ENCODE measurements at regions not wholly inside any gene's neighbourhood (a gene's known extent, or its start where the extent isn't known, plus 50 kb on each side); places are given as distances from the start of the nearest gene placed in this dataset.

DNA sequence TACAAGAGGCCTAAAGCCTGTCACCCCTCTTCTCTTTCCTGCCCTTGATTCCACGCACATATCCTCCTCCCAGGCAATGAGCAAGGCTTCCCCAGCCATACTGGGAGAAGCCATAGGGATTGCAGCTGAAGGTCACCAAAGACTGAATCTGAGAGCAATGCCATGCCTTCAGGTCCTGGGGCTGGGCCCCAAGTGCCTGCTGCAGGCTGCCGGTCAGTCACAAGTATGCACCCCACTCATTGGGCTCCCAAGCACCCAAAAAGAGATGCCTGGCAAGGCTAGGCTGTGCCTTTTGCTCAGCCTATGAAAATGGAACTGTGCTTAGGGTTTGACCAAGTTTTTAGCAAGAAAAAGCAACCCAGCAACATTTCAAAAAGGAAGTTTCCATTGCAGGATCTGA lies 210.6 kb upstream of the MAMLD1 start:
- no peak overlapping the region for H3K27ac Mint-ChIP-seq
- H3K36me3 Mint-ChIP-seq, result no peaks in the 10 kb centered on the region
- no peak for DNase-seq
- no peaks in the 10 kb centered on the region for H3K9me3 Mint-ChIP-seq
- peaks cover 7 to 10% (median 9%) of the 10 kb centered on the region in 3 donors for H3K27me3 Mint-ChIP-seq (ENCODE audit: low read depth in 3 of 3)
- peaks cover 4 to 11% of the 10 kb centered on the region in 2 donors for H3K4me1 Mint-ChIP-seq
- no peak overlapping the region for H3K4me3 Mint-ChIP-seq

DNA sequence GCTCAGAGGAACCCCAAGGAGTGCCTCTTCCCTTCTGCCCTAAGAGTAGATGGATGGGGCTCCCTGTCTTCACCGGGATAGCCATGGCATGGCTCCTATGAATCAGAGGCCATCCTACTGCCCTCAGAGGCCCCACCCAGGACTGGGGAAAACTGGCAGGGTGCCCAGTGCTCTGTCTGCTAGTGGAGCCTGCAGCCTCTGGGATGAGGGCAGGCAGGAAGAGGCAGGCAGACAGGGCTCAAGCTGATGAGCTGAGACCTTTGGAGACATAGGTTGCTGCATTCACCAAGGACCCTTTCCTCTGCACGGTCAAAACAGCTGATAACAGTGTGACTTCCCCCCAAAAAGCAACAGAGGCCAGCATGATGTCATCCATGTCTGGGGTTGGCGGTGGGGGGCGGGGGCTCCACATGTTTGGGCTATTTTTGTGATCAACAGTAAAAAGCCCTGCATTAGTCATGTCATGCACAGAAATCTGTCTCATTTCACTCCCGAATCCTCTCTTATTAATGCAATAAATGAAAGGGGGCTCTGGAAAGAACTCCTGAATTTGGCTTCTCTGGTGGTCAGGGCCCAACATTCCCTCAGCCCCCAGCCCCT lies 207.6 kb upstream of the MAMLD1 start:
- no peak overlapping the region for H3K27ac Mint-ChIP-seq
- no peaks in the 10 kb centered on the region for H3K9me3 Mint-ChIP-seq
- H3K4me3 Mint-ChIP-seq, result no peak overlapping the region
- H3K27me3 Mint-ChIP-seq (ENCODE audit: low read depth in 3 of 3), result peaks cover 1 to 9% (median 6%) of the 10 kb centered on the region in 3 donors
- no peaks in the 10 kb centered on the region for H3K4me1 Mint-ChIP-seq
- H3K36me3 Mint-ChIP-seq, result no peaks in the 10 kb centered on the region
- no peak for DNase-seq

DNA sequence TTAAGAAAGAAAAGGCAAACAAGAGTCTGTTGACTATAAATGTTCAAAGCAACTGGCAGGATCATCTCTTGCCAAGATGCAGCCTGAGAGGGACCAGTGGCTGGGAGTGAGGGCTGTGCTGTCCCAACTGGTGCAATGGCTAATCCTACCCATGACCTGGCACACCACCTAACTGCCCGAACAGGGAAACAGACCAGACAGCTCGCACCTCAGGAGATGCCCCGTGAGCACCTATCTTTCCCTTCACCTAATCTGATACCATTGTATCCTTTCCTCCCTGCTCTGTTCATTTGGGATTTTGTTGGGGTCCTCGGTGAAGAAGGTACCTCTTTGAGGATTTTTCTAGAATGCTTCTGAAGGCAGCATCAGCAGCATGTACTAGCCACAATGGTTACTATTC lies 206.5 kb upstream of the MAMLD1 start:
- H3K27ac Mint-ChIP-seq, result no peak overlapping the region
- H3K4me3 Mint-ChIP-seq, result no peak overlapping the region
- no peaks in the 10 kb centered on the region for H3K9me3 Mint-ChIP-seq
- peaks cover 0 to 9% (median 6%) of the 10 kb centered on the region in 3 donors for H3K27me3 Mint-ChIP-seq (ENCODE audit: low read depth in 3 of 3)
- no peaks in the 10 kb centered on the region for H3K36me3 Mint-ChIP-seq
- H3K4me1 Mint-ChIP-seq, result no peaks in the 10 kb centered on the region
- DNase-seq, result no peak

DNA sequence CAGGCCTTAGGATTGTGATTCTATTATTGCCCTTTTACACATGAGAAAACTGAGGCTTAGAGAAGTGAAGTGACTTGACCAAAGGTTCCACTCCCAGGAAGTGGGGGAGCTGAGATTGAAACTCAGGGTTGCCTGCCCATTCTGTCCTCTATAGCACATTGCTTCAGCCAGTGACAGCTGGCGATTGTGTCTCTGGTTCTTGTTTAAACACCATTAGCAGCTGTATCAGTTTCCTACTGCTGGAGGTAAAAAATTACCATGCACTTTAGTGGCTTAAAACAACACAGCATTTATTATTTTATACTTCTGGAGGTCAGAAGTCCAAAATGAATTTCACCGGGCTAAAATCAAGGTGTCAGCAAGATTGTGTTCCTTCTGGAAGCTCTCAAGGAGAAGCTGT lies 205.8 kb upstream of the MAMLD1 start:
- Mint-ChIP-seq H3K4me3 (no peak overlapping the region), H3K4me1 (no peaks in the 10 kb centered on the region), H3K36me3 (no peaks in the 10 kb centered on the region), H3K27me3 (ENCODE audit: low read depth in 3 of 3) (peaks cover 0 to 11% (median 7%) of the 10 kb centered on the region in 3 donors), H3K27ac (no peak overlapping the region), H3K9me3 (no peaks in the 10 kb centered on the region)
- DNase-seq, result no peak

DNA sequence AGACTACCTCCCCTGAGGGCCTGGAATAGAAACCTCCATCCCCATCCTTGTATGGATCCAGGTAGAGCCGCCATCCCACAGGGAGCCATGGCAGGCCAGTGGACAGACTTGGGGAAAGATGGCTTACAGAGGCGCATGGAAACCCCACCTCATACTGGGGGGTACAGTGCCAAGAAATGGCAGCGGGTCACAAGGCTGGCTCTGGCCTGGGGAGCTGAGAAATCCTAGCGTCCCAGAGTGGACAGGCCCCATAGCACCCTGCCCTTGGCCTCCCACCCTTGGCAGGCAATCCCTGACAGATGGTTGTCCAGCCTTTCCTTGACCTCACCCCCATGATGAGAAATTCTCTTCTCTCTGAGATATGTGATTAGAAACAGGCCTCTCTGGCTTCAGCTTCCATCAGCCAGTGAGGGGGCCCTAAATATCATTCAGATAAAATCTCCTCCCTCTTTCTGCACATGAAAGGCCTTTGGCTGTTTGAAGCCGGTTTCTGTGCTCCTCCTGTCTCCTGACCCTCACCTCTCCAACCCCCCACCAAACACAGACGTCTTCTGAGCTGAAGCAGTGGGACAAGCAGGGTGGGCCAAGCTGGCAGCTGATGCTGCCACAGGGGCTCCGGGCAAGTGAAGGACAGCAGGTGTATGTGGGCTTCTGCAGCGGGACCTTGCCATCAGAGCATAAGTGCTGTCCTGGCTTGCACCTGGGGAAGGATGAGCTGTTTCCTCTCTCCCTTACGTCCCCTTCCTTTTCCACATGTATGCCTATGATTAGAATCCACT lies 204.4 kb upstream of the MAMLD1 start:
- Mint-ChIP-seq H3K9me3 (no peaks in the 10 kb centered on the region), H3K4me3 (no peak overlapping the region), H3K36me3 (no peaks in the 10 kb centered on the region), H3K4me1 (no peaks in the 10 kb centered on the region), H3K27ac (no peak overlapping the region), H3K27me3 (ENCODE audit: low read depth in 3 of 3) (peaks cover 2 to 10% (median 4%) of the 10 kb centered on the region in 3 donors)
- no peak for DNase-seq

DNA sequence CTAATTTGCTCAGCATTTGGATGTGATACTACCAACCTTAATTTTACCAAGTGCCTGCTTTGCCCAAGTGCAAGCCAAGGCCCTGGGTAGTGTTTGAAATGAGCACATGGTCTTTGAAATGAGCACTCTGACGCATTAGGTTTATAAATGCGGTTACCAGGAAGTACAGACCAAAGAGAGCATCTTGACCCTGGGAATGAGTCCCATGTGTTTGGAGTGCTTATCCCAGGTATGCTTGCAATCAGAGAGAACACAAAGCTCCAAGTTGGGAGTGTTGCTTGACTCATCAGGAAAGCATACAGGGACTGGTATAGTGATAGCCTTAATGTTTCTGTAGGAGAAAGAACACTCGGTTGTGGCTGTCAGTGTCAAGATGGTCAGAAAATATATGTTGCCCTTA lies 203.6 kb upstream of the MAMLD1 start:
- Mint-ChIP-seq H3K27ac (no peak overlapping the region), H3K27me3 (ENCODE audit: low read depth in 3 of 3) (peaks cover 1 to 8% (median 4%) of the 10 kb centered on the region in 3 donors), H3K9me3 (no peaks in the 10 kb centered on the region), H3K4me3 (no peak overlapping the region), H3K4me1 (no peaks in the 10 kb centered on the region), H3K36me3 (no peaks in the 10 kb centered on the region)
- DNase-seq, result no peak

DNA sequence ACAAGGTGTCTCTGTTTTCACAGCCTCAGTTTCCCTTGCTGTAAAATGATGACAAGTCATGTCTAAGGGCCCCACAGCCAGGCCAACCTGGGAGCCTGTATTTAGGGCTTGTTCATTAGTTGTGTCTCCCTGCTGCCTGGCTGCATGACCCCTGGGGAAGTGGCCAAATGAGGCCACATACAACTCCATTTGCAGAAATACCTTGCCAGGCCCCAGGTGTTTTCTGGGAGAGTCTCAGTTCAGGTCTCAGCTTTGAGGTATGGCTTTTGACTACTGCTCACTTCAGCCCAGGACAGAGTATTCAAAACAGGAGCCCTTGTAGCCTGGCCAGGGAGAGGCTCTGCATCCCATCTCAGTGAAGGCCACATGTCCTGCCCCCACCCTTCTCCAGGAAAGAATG lies 202.5 kb upstream of the MAMLD1 start:
- no peak for DNase-seq
- H3K27ac Mint-ChIP-seq, result no peak overlapping the region
- H3K27me3 Mint-ChIP-seq (ENCODE audit: low read depth in 3 of 3), result peaks cover 1 to 4% (median 3%) of the 10 kb centered on the region in 3 donors
- no peaks in the 10 kb centered on the region for H3K36me3 Mint-ChIP-seq
- no peaks in the 10 kb centered on the region for H3K9me3 Mint-ChIP-seq
- no peak overlapping the region for H3K4me3 Mint-ChIP-seq
- no peaks in the 10 kb centered on the region for H3K4me1 Mint-ChIP-seq

DNA sequence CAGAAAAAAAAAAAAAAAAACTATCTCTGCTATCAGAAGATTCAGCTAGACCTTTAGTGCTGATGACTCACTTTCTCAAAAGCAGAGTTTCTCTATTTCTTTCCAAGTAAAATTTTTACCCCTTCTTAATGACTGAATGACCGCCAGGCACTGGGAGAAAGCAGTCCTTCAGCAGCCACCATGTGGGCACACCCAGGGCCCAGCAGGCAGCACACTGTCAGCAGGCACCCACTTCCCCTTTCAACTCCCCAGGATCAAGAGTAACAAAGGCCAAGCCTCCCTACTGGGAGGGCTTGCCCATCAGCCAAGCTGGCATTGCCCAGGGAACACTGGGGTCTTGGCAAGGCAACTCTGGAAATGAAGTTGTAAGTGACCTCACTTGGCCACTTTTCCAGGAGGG lies 201.9 kb upstream of the MAMLD1 start:
- Mint-ChIP-seq H3K27me3 (ENCODE audit: low read depth in 3 of 3) (peaks cover 1 to 4% (median 3%) of the 10 kb centered on the region in 3 donors), H3K27ac (no peak overlapping the region), H3K9me3 (no peaks in the 10 kb centered on the region), H3K4me1 (no peaks in the 10 kb centered on the region), H3K36me3 (no peaks in the 10 kb centered on the region), H3K4me3 (no peak overlapping the region)
- DNase-seq, result no peak

DNA sequence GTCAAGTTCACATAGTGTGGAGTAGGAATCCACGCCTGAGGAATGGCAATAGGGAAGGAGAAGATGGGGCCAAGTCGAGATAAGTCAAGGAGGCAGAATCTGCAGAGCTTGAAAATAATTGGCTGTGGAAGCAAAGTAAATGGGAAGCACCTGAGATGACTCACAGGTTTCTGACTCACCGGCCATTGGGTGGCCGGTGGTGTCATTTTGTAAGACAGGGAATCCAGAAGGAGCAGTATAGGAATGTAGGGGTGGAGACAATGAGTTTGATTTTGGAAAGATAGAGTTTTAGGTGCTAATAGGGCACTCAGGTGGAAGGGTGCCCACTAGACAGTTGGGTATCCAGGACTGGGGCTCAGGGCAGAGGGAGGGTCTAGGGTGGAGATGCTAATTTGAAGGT lies 201.0 kb upstream of the MAMLD1 start:
- no peak overlapping the region for H3K4me3 Mint-ChIP-seq
- peaks cover 1 to 4% (median 3%) of the 10 kb centered on the region in 3 donors for H3K27me3 Mint-ChIP-seq (ENCODE audit: low read depth in 3 of 3)
- no peaks in the 10 kb centered on the region for H3K36me3 Mint-ChIP-seq
- no peak overlapping the region for H3K27ac Mint-ChIP-seq
- H3K4me1 Mint-ChIP-seq, result no peaks in the 10 kb centered on the region
- DNase-seq, result no peak
- H3K9me3 Mint-ChIP-seq, result no peaks in the 10 kb centered on the region

DNA sequence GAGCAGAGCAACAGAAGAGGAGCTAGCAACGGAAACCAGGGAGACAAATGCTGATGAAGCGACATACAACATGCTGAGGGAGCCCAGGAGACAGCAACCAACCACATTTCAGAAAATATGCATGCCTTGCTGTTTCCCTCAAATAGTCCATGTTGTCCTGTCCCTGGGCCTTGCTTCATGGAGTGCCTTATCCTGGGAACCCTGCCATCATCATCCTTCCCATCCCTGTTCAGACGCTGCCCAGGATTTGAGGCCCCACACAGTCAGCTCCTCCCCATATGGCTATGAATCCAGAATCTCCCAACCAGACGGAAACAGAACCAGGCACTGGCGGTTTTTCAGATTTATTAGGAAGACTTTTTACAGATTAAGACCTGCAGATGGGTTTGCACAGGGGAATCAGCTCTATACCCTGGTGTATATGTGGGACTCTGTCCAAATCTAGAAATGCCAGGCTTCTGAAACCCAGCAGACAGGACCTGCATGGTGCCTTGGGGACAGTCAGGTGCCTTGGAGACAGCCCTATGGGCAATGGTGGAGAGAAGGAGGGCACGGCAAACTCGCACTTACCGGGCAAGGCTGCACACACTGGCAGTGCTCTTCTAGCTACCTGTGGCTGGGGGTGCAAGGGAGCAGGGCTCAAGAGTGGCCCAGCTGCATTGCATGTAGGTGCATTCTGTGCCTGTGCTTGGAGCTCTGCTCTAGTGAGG lies 199.7 kb upstream of the MAMLD1 start:
- H3K27me3 Mint-ChIP-seq (ENCODE audit: low read depth in 3 of 3), result peaks cover 1 to 4% (median 3%) of the 10 kb centered on the region in 3 donors
- no peaks in the 10 kb centered on the region for H3K4me1 Mint-ChIP-seq
- no peaks in the 10 kb centered on the region for H3K9me3 Mint-ChIP-seq
- no peak overlapping the region for H3K4me3 Mint-ChIP-seq
- no peak overlapping the region for H3K27ac Mint-ChIP-seq
- H3K36me3 Mint-ChIP-seq, result no peaks in the 10 kb centered on the region
- no peak for DNase-seq

DNA sequence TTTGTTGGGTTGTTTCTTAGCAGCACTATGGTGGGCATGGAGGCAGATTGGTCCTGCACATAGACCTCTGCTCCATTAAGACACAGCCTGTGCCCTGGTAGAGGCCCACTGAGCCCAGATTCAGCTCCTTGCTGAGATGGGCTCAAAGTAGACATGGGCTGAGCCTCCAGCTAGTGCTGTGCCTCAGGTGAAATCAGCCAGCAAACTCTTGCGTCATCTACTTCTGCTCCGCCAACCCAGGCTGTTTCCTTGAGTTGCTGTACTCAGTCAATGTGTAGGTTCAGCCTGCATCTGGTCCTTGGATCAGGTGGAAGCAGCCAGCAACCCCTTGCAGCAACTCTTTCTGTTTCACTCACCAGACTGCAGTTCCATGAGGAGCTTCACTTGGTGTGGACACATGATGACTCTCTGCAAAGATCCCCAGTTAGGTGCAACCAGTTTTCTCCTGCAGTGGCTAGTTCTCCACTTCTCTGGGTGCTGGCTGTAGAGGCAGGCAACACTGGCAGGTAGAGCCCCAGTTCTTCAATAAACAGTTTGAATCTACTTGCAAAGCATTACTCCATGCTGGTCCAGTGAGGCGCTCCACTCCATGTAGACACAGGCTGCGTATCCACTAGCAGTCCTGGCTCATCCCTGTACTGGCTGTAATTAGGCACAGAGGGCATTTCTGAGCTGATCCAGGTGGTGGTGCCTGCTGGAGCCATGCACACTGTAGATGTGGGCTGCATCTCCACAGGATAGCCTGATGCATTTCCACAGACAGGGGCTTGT lies 199.0 kb upstream of the MAMLD1 start:
- Mint-ChIP-seq H3K4me3 (no peak overlapping the region), H3K27me3 (ENCODE audit: low read depth in 3 of 3) (peaks cover 1 to 4% (median 3%) of the 10 kb centered on the region in 3 donors), H3K36me3 (no peaks in the 10 kb centered on the region), H3K27ac (no peak overlapping the region), H3K9me3 (no peaks in the 10 kb centered on the region), H3K4me1 (no peaks in the 10 kb centered on the region)
- no peak for DNase-seq

DNA sequence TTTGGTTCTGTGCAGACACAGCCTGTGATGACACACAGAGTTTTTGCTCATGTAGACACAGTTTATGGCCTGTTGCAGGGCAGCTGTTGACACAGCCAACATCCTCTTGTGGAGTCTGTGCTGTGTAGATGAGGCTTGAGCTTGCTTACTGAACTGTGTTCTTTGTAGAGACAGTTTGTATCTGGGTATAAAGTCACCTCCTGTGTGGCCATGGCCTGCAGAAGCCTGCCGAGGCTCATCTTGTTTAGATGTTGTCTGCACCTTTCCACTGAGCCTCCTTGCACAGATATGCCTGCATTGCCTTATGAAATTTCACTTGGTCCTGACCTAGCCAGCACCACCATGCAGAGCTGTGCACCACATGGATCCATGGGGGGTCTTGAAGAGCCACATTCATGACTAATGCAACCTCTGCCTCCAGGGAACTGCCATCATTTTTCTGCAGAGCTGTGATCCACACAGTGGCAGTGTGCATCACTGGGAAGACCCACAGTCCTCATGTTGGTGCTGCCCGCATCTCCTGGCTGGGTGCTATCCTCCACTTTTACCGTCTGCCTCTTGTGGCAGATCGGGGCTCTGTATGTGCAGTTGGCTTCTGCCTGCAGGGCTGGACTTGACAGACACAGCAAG lies 198.0 kb upstream of the MAMLD1 start:
- H3K4me1 Mint-ChIP-seq, result no peaks in the 10 kb centered on the region
- H3K27ac Mint-ChIP-seq, result no peak overlapping the region
- no peaks in the 10 kb centered on the region for H3K36me3 Mint-ChIP-seq
- no peak for DNase-seq
- H3K4me3 Mint-ChIP-seq, result no peak overlapping the region
- H3K9me3 Mint-ChIP-seq, result no peaks in the 10 kb centered on the region
- H3K27me3 Mint-ChIP-seq (ENCODE audit: low read depth in 3 of 3), result peaks cover 1 to 4% (median 3%) of the 10 kb centered on the region in 3 donors

DNA sequence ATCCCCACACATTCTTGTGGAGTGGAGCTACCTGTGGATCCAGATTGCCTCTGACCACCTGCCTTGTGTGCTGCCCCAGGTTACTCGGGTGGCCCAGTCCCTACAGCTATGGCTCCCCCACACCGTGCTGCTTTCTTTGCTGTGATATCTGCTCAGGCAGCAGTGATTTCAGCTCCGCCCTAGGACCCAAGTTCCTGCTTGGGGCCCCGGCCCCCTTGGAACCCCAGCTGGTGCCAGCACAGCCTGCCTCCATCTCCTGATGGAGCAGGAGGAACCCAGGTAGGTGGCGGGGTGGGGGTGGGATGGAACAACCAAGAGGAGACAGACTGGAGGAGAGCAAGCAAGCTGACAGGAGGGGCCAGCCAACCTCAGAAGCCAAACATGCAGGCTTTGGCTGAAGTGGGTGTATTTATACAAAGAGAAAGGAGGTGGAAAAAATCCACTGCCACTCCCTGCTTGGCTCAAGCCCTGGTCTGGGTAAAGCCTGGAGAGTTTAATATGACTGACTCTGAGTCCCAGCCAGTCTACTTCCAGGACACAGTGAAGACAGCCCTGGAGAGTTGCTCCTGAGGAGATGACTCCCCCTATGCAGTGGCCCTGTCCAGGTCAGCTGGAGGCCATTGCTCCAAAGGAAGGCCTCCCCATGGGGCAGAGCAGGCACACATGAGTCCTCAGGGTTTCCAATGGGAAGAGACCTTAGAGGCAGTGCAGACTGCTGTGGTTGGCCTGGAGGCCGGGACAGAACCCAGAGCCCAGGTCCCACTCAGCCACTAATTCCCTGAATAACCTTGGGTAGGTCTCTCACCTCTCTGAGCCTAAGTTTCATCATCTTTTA lies 197.1 kb upstream of the MAMLD1 start:
- H3K36me3 Mint-ChIP-seq, result no peaks in the 10 kb centered on the region
- H3K27me3 Mint-ChIP-seq (ENCODE audit: low read depth in 3 of 3), result peaks cover 1 to 4% (median 3%) of the 10 kb centered on the region in 3 donors
- no peak for DNase-seq
- H3K27ac Mint-ChIP-seq, result no peak overlapping the region
- no peaks in the 10 kb centered on the region for H3K9me3 Mint-ChIP-seq
- H3K4me3 Mint-ChIP-seq, result no peak overlapping the region
- no peaks in the 10 kb centered on the region for H3K4me1 Mint-ChIP-seq

All from immature natural killer cell (primary cell).